H1 (cell line): ENCODE measurements at regions not wholly inside any gene's neighbourhood (a gene's known extent, or its start where the extent isn't known, plus 50 kb on each side); places are given as distances from the start of the nearest gene placed in this dataset.

Experiments used
- CTCF ChIA-PET: fragments of 300-600 bp; sonication (Branson Sonifier 250); formaldehyde crosslinking; loops from one replicate; lab custom pipeline; 2021; ENCODE audit not compliant: partially characterized antibody; lab: Charles Lee
- POLR2A ChIA-PET: fragments of 300-600 bp; sonication (Branson Sonifier 250); formaldehyde crosslinking; loops from one replicate; lab custom pipeline; 2021; ENCODE audit warnings: inconsistent platforms; ENCODE audit not compliant: partially characterized antibody; lab: Charles Lee
- DNase-seq, 2 experiments: peaks; one replicate each; pipeline versions ENCODE4 v3.0.0 to v3.0.0-alpha.2; 2010 to 2022; ENCODE audit warnings: low spot score in 2 of 2, low read depth in 1 of 2, mixed read lengths in 1 of 2
- FAIRE-seq: peaks from 2 replicates; lab custom pipeline; 2011; peaks lifted over from hg19 to GRCh38; lab: Jason Lieb, UNC
- H2AFZ ChIP-seq: 2 replicates; pipeline ENCODE4 v1.8.1; 2012; ENCODE audit warnings: low read length, inconsistent platforms
- H2AK5ac ChIP-seq: 2 replicates; pipeline ENCODE4 v1.6.1; 2013; ENCODE audit warnings: low read depth, low read length
- H2BK120ac ChIP-seq: replicated peaks from 2 replicates; pipeline ENCODE3; 2013; ENCODE audit warnings: low read depth, low read length, inconsistent platforms
- H2BK12ac ChIP-seq: 2 replicates; pipeline ENCODE4 v1.6.1; 2013; ENCODE audit warnings: low read depth, low read length
- H2BK15ac ChIP-seq: 2 replicates; pipeline ENCODE4 v1.6.1; 2013; ENCODE audit warnings: low read length
- H2BK20ac ChIP-seq: 2 replicates; pipeline ENCODE4 v1.6.1; 2013; ENCODE audit warnings: low read length
- H2BK5ac ChIP-seq: 2 replicates; pipeline ENCODE4 v1.6.1; 2013; ENCODE audit warnings: low read depth, low read length
- H3K14ac ChIP-seq: 2 replicates; pipeline ENCODE4 v1.6.1; 2013; ENCODE audit warnings: inconsistent platforms; ENCODE audit not compliant: insufficient read length
- H3K18ac ChIP-seq: 2 replicates; pipeline ENCODE4 v1.6.1; 2013; ENCODE audit warnings: low read length; ENCODE audit errors: extremely low read depth
- H3K23ac ChIP-seq: 2 replicates; pipeline ENCODE4 v1.6.1; 2013; ENCODE audit warnings: inconsistent platforms; ENCODE audit not compliant: insufficient read length
- H3K23me2 ChIP-seq: 2 replicates; pipeline ENCODE4 v1.6.1; 2013; ENCODE audit warnings: low read depth, low read length
- H3K27ac ChIP-seq: 2 replicates; pipeline ENCODE4 v1.6.1; 2011; ENCODE audit warnings: low read depth, low read length, inconsistent platforms
- H3K27me3 ChIP-seq, 4 experiments: replicated peaks in 1 of 4; 1 replicate in 1 of 4; 2 replicates in 3 of 4; pipeline versions ENCODE4 v1.6.1 to v1.8.1; 2011 to 2013; ENCODE audit warnings: low read length in 3 of 4, mild to moderate bottlenecking in 3 of 4, inconsistent platforms in 2 of 4, mixed read lengths in 2 of 4, moderate library complexity in 1 of 4; ENCODE audit not compliant: control insufficient read depth in 3 of 4, insufficient read depth in 3 of 4; ENCODE audit errors: extremely low read depth in 1 of 4
- H3K36me3 ChIP-seq, 4 experiments: 2 replicates each; pipeline versions ENCODE4 v1.6.1 to v1.8.1; 2011 to 2013; ENCODE audit warnings: mild to moderate bottlenecking in 4 of 4, low read length in 3 of 4, moderate library complexity in 2 of 4, control low read depth in 1 of 4, inconsistent platforms in 1 of 4; ENCODE audit not compliant: insufficient read depth in 4 of 4, control insufficient read depth in 2 of 4
- H3K4ac ChIP-seq: replicated peaks from 2 replicates; pipeline ENCODE3; 2013; ENCODE audit warnings: low read length, low read depth, mixed read lengths, inconsistent platforms; ENCODE audit not compliant: insufficient read length
- H3K4me1 ChIP-seq, 4 experiments: replicated peaks in 1 of 4; 1 replicate in 1 of 4; 2 replicates in 3 of 4; pipeline versions ENCODE4 v1.6.1 to v1.8.1; 2011 to 2013; ENCODE audit warnings: low read length in 3 of 4, inconsistent platforms in 2 of 4, mixed read lengths in 1 of 4; ENCODE audit not compliant: insufficient read depth in 4 of 4, control insufficient read depth in 3 of 4
- H3K4me2 ChIP-seq, 2 experiments: 2 replicates each; pipeline versions ENCODE4 v1.6.1 to v1.8.1; 2011 to 2013; ENCODE audit warnings: low read depth in 2 of 2, low read length in 2 of 2, control low read depth in 1 of 2, inconsistent platforms in 1 of 2, mild to moderate bottlenecking in 1 of 2; ENCODE audit not compliant: insufficient read depth in 1 of 2
- H3K4me3 ChIP-seq, 4 experiments: fragments of 200-600, 300-600 bp in 1 of 4; sonication (generic), shearing (Covaris generic), sonication (Bioruptor Twin) in 1 of 4; 2 replicates each; pipeline versions ENCODE4 v1.5.1 to v1.8.1; 2011 to 2016; ENCODE audit warnings: low read length in 4 of 4, low read depth in 3 of 4, control low read depth in 2 of 4, inconsistent platforms in 2 of 4, mild to moderate bottlenecking in 2 of 4, mixed read lengths in 1 of 4, moderate library complexity in 1 of 4; ENCODE audit not compliant: insufficient read depth in 2 of 4; ENCODE audit errors: extremely low read depth in 1 of 4
- H3K56ac ChIP-seq: replicated peaks from 2 replicates; pipeline ENCODE3; 2013; ENCODE audit warnings: low read depth, mild to moderate bottlenecking, mixed read lengths, low read length, inconsistent platforms; ENCODE audit not compliant: insufficient read length
- H3K79me1 ChIP-seq: 2 replicates; pipeline ENCODE4 v1.6.1; 2013; ENCODE audit warnings: low read depth, low read length, control low read depth
- H3K79me2 ChIP-seq, 2 experiments: 2 replicates each; pipeline versions ENCODE4 v1.6.1 to v1.8.1; 2012 to 2013; ENCODE audit warnings: low read length in 2 of 2, mild to moderate bottlenecking in 2 of 2, inconsistent platforms in 1 of 2; ENCODE audit not compliant: insufficient read depth in 2 of 2, control insufficient read depth in 1 of 2
- H3K9ac ChIP-seq, 4 experiments: replicated peaks in 1 of 4; 1 replicate in 1 of 4; 2 replicates in 3 of 4; pipeline versions ENCODE4 v1.6.1 to v1.8.1; 2011 to 2013; ENCODE audit warnings: low read depth in 3 of 4, low read length in 3 of 4, control low read depth in 2 of 4, mild to moderate bottlenecking in 2 of 4, moderate library complexity in 2 of 4, inconsistent platforms in 1 of 4; ENCODE audit errors: extremely low read depth in 1 of 4
- H3K9me3 ChIP-seq, 2 experiments: 2 replicates each; pipeline versions ENCODE4 v1.6.1 to v1.8.1; 2012 to 2013; ENCODE audit warnings: mild to moderate bottlenecking in 2 of 2, moderate library complexity in 2 of 2, control low read depth in 1 of 2, inconsistent platforms in 1 of 2, low read depth in 1 of 2, low read length in 1 of 2, mixed read lengths in 1 of 2; ENCODE audit not compliant: insufficient read depth in 2 of 2
- H4K20me1 ChIP-seq, 2 experiments: replicated peaks in 1 of 2; 2 replicates each; pipeline versions ENCODE3 to v1.8.1; 2011 to 2013; ENCODE audit warnings: inconsistent platforms in 2 of 2, low read length in 2 of 2, mild to moderate bottlenecking in 1 of 2; ENCODE audit not compliant: insufficient read depth in 2 of 2, control insufficient read depth in 1 of 2
- H4K5ac ChIP-seq: 2 replicates; pipeline ENCODE4 v1.6.1; 2013; ENCODE audit warnings: low read length, low read depth, mixed read lengths, inconsistent platforms; ENCODE audit not compliant: insufficient read length
- H4K8ac ChIP-seq: 2 replicates; pipeline ENCODE4 v1.8.0; 2013; ENCODE audit warnings: mild to moderate bottlenecking, moderate library complexity, low read length, inconsistent platforms; ENCODE audit not compliant: insufficient read depth; ENCODE audit errors: extremely low read depth
- H4K91ac ChIP-seq: replicated peaks from 2 replicates; pipeline ENCODE3; 2013; ENCODE audit warnings: low read length, mixed read lengths, inconsistent platforms; ENCODE audit not compliant: insufficient read length
- CBX5 ChIP-seq: fragments of 300-800, 300-1000 bp; sonication (generic); IDR thresholded peaks from 2 replicates; pipeline ENCODE4 v1.7.1; 2016; ENCODE audit warnings: antibody characterized with exemption, low read length, low read depth
- CEBPB ChIP-seq: IDR thresholded peaks from 2 replicates; pipeline ENCODE4 v1.6.1; 2012; ENCODE audit warnings: low read depth, low read length
- EGR1 ChIP-seq: IDR thresholded peaks from 2 replicates; pipeline ENCODE4 v1.6.1; 2011; ENCODE audit warnings: low read depth, low read length, borderline replicate concordance
- GABPA ChIP-seq: IDR thresholded peaks from 2 replicates; pipeline ENCODE4 v1.6.1; 2011; ENCODE audit warnings: mild to moderate bottlenecking, low read length, moderate library complexity, borderline replicate concordance; ENCODE audit not compliant: insufficient read depth
- JUND ChIP-seq: IDR thresholded peaks from 2 replicates; pipeline ENCODE4 v1.6.1; 2011; ENCODE audit warnings: mild to moderate bottlenecking, improper control_type of control experiment, low read length
- PHF8 ChIP-seq: fragments of 200-600 bp; sonication (generic); conservative IDR thresholded peaks from 2 replicates; pipeline ENCODE4 v1.7.1; 2012; ENCODE audit warnings: low read depth, mild to moderate bottlenecking, inconsistent platforms, low read length, moderate library complexity
- SP4 ChIP-seq: IDR thresholded peaks from 2 replicates; pipeline ENCODE4 v1.6.1; 2012; ENCODE audit warnings: low read length, inconsistent platforms
- SUZ12 ChIP-seq: fragments of 200-600 bp; sonication (generic); IDR thresholded peaks from 2 replicates; pipeline ENCODE4 v1.6.1; 2012; ENCODE audit warnings: mild to moderate bottlenecking, inconsistent platforms, low read length, moderate library complexity, mixed read lengths
- TCF12 ChIP-seq: IDR thresholded peaks from 2 replicates; pipeline ENCODE4 v1.6.1; 2011; ENCODE audit warnings: low read depth, mild to moderate bottlenecking, low read length
- WGBS, 2 experiments: shearing (Covaris generic) in 1 of 2; methylation state at CpG; one replicate each; pipeline versions ENCODE4 v1.1.6 to v1.1.7; 2013 to 2015; ENCODE audit warnings: low lambda C conversion rate in 2 of 2, mixed read lengths in 2 of 2, inconsistent platforms in 1 of 2, low coverage in 1 of 2, missing lambda C conversion rate in 1 of 2; ENCODE audit not compliant: insufficient replicate concordance in 2 of 2, insufficient coverage in 1 of 2, insufficient read length in 1 of 2; ENCODE audit errors: extremely low coverage in 1 of 2, missing lambda C conversion rate in 1 of 2; 5-methylcytosine and 5-hydroxymethylcytosine counted together
- TF ChIP-seq, protein P1 (sequence below): IDR thresholded peaks from 2 replicates; pipeline ENCODE4 v1.6.1; 2012; ENCODE audit warnings: inconsistent platforms

DNA sequence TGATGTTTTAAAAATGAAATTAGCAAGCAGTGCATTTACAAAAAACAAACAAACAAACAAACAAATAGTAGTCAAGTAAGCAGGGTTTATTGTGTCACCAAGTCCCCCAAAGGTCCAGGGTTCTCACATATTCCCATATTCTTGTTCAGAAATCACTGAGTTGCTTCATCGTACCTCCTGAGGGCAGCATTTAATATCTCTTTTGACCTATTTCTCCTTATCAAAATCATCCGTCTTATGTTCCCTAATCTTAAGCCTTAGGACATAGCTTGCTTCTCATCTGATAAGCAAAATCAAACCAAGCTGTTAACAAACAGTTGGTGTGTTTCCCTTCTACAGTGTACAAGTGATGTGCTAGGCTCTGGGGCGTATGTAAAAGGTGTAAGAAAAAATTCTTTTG lies 109.5 kb upstream of the MAN2A1 start:
- no peak overlapping the region for H2BK5ac ChIP-seq
- no peak overlapping the region for H3K18ac ChIP-seq
- no peak overlapping the region for H3K4me2 ChIP-seq
- peaks cover 0 to 4% of the 10 kb centered on the region in 2 experiments; a peak in 1 of 4 replicates for H3K9me3 ChIP-seq
- ChIA-PET POLR2A (no interaction called here), CTCF (interaction anchor here (1.5 kb wide), 1 partner anchor 10 kb away, joined by 4 read pairs; no protein-coding TSS in a partner anchor)
- no peak for TF ChIP-seq TCF12
- no peak for TF ChIP-seq CEBPB
- TF ChIP-seq SP4: no peak
- TF ChIP-seq SUZ12: no peak
- TF ChIP-seq CBX5: no peak
- TF ChIP-seq EGR1: no peak
- TF ChIP-seq PHF8: no peak
- no peak for TF ChIP-seq JUND
- TF ChIP-seq, protein P1, sequence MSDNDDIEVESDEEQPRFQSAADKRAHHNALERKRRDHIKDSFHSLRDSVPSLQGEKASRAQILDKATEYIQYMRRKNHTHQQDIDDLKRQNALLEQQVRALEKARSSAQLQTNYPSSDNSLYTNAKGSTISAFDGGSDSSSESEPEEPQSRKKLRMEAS: no peak
- TF ChIP-seq GABPA: no peak
- no peak overlapping the region for H3K14ac ChIP-seq
- H2BK12ac ChIP-seq: no peak overlapping the region
- FAIRE-seq (no peak), DNase-seq (no peak)
- no peaks in the 10 kb centered on the region for H3K36me3 ChIP-seq
- H3K79me2 ChIP-seq: no peaks in the 10 kb centered on the region
- no peaks in the 10 kb centered on the region for H3K79me1 ChIP-seq
- no peaks in the 10 kb centered on the region for H4K20me1 ChIP-seq
- no peak overlapping the region for H3K23ac ChIP-seq
- H4K91ac ChIP-seq: no peak overlapping the region
- no peak overlapping the region for H2AFZ ChIP-seq
- no peak overlapping the region for H3K4me3 ChIP-seq
- H3K4me1 ChIP-seq: no peaks in the 10 kb centered on the region
- H2BK120ac ChIP-seq: no peak overlapping the region
- no peak overlapping the region for H2BK20ac ChIP-seq
- H3K23me2 ChIP-seq: no peaks in the 10 kb centered on the region
- H3K56ac ChIP-seq: no peak overlapping the region
- no peaks in the 10 kb centered on the region for H3K27me3 ChIP-seq
- no peak overlapping the region for H2BK15ac ChIP-seq
- no peak overlapping the region for H3K27ac ChIP-seq
- 92% methylated on average over 3 of the region's 3 CpGs; no CpG with 5 or more reads in 1 of the 2 experiments for WGBS, 2 experiments
- no peak overlapping the region for H3K4ac ChIP-seq
- H2AK5ac ChIP-seq: no peak overlapping the region
- H4K5ac ChIP-seq: no peak overlapping the region
- no peak overlapping the region for H4K8ac ChIP-seq
- H3K9ac ChIP-seq: no peak overlapping the region
